ENCODE measurements at regions not wholly inside any gene's neighbourhood (a gene's known extent, or its start where the extent isn't known, plus 50 kb on each side); places are given as distances from the start of the nearest gene placed in this dataset.

DNA sequence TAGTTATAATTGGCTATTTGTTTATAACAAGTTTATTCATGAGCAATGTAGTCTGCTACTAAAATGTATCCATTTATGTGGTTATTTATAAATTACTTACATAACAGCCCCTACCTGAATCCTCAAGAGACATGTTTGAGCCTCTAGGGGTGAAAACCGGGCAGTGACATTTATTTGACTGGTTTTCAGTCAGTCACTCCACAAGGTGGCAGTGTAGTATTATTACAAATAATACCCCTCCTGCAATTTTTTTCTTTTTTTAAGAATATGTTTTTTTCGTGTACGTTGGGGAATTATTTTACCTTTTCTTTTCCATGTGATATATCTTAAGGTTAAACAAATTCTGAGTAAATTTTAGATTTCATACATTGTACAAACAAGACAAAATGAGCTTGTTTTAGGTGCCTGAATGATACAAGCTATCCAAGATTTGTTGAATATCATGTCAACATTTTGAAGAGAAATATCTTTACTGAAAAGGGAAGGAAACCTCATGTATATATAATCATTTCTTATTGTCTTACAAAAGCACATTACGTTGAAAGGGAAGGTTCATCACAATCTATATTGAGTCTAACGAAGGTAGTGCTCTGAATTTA is 598.7 kb upstream of the TECRL start:
- ChIA-PET CTCF (interaction anchor here (0.6 to 1.6 kb wide), 3 partner anchors 10 to 1053 kb away, joined by 3 to 6 read pairs (median 3); no protein-coding TSS in a partner anchor), POLR2A (no interaction called here)
- Mint-ChIP-seq H3K9me3 (no peaks in the 10 kb centered on the region), H3K27me3 (ENCODE audit: low read depth) (no peaks in the 10 kb centered on the region), H3K4me1 (peaks cover 7% of the 10 kb centered on the region), H3K36me3 (no peaks in the 10 kb centered on the region), H3K4me3 (no peak overlapping the region), H3K27ac (no peak overlapping the region)
- ATAC-seq (peak; percentile 34; the same call in 1 of the 2 replicates), DNase-seq (ENCODE audit: low spot score) (peak; percentile 23)
- no peak for TF ChIP-seq ETV6 (CRISPR knock-in tag; IDR thresholded peaks at IDR 0.05)
- TF ChIP-seq, protein P1, sequence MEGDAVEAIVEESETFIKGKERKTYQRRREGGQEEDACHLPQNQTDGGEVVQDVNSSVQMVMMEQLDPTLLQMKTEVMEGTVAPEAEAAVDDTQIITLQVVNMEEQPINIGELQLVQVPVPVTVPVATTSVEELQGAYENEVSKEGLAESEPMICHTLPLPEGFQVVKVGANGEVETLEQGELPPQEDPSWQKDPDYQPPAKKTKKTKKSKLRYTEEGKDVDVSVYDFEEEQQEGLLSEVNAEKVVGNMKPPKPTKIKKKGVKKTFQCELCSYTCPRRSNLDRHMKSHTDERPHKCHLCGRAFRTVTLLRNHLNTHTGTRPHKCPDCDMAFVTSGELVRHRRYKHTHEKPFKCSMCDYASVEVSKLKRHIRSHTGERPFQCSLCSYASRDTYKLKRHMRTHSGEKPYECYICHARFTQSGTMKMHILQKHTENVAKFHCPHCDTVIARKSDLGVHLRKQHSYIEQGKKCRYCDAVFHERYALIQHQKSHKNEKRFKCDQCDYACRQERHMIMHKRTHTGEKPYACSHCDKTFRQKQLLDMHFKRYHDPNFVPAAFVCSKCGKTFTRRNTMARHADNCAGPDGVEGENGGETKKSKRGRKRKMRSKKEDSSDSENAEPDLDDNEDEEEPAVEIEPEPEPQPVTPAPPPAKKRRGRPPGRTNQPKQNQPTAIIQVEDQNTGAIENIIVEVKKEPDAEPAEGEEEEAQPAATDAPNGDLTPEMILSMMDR (IDR thresholded peaks at IDR 0.05) = peak; percentile 65
- TF ChIP-seq ZNF416 (CRISPR knock-in tag; IDR thresholded peaks at IDR 0.05) = no peak

DNA sequence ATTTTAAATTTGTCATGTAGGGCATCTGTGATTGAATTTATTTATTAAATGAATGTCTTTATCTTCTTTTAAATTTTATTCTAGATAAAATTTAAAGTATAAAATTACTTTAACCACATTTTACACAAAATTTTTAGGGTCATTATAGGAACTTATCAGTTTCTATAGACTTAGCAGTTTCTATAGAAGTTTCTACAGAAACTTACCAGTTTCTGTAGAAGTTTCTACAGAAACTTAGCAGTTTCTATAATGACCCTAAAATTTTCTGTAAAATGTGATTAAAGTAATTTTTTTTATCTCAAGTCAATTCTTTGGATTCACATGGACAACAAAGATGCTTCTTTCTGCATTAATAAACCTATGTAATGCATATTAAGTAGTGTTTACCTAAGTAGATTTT is 565.9 kb upstream of the TECRL start:
- ATAC-seq = no peak
- H3K4me1 Mint-ChIP-seq = no peaks in the 10 kb centered on the region
- no peak overlapping the region for H3K27ac Mint-ChIP-seq
- no peak overlapping the region for H3K4me3 Mint-ChIP-seq
- TF ChIP-seq CREM (CRISPR knock-in tag; IDR thresholded peaks at IDR 0.05) (no peak), HMGA2 (CRISPR knock-in tag; IDR thresholded peaks at IDR 0.05) (no peak), GRHL2 (CRISPR knock-in tag; IDR thresholded peaks at IDR 0.05; ENCODE audit: insufficient replicate concordance, severe bottlenecking) (no peak), CBFB (CRISPR knock-in tag; IDR thresholded peaks at IDR 0.05; ENCODE audit: low read depth) (no peak), JAZF1 (CRISPR knock-in tag; IDR thresholded peaks at IDR 0.05) (no peak), ELF4 (CRISPR knock-in tag; IDR thresholded peaks at IDR 0.05; ENCODE audit: low read depth) (no peak), ETV6 (CRISPR knock-in tag; IDR thresholded peaks at IDR 0.05) (no peak)
- TF ChIP-seq, protein P2, sequence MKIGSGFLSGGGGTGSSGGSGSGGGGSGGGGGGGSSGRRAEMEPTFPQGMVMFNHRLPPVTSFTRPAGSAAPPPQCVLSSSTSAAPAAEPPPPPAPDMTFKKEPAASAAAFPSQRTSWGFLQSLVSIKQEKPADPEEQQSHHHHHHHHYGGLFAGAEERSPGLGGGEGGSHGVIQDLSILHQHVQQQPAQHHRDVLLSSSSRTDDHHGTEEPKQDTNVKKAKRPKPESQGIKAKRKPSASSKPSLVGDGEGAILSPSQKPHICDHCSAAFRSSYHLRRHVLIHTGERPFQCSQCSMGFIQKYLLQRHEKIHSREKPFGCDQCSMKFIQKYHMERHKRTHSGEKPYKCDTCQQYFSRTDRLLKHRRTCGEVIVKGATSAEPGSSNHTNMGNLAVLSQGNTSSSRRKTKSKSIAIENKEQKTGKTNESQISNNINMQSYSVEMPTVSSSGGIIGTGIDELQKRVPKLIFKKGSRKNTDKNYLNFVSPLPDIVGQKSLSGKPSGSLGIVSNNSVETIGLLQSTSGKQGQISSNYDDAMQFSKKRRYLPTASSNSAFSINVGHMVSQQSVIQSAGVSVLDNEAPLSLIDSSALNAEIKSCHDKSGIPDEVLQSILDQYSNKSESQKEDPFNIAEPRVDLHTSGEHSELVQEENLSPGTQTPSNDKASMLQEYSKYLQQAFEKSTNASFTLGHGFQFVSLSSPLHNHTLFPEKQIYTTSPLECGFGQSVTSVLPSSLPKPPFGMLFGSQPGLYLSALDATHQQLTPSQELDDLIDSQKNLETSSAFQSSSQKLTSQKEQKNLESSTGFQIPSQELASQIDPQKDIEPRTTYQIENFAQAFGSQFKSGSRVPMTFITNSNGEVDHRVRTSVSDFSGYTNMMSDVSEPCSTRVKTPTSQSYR (CRISPR knock-in tag; IDR thresholded peaks at IDR 0.05) = no peak
- TF ChIP-seq, protein P3, sequence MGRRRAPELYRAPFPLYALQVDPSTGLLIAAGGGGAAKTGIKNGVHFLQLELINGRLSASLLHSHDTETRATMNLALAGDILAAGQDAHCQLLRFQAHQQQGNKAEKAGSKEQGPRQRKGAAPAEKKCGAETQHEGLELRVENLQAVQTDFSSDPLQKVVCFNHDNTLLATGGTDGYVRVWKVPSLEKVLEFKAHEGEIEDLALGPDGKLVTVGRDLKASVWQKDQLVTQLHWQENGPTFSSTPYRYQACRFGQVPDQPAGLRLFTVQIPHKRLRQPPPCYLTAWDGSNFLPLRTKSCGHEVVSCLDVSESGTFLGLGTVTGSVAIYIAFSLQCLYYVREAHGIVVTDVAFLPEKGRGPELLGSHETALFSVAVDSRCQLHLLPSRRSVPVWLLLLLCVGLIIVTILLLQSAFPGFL (CRISPR knock-in tag; IDR thresholded peaks at IDR 0.05; ENCODE audit: borderline replicate concordance) = no peak
- H3K36me3 Mint-ChIP-seq = peaks cover 5% of the 10 kb centered on the region
- no peak for DNase-seq (ENCODE audit: low spot score)
- peaks cover 13% of the 10 kb centered on the region for H3K9me3 Mint-ChIP-seq
- H3K27me3 Mint-ChIP-seq (ENCODE audit: low read depth) = no peaks in the 10 kb centered on the region
- POLR2A ChIA-PET = no interaction called here
- CTCF ChIA-PET = no interaction called here

DNA sequence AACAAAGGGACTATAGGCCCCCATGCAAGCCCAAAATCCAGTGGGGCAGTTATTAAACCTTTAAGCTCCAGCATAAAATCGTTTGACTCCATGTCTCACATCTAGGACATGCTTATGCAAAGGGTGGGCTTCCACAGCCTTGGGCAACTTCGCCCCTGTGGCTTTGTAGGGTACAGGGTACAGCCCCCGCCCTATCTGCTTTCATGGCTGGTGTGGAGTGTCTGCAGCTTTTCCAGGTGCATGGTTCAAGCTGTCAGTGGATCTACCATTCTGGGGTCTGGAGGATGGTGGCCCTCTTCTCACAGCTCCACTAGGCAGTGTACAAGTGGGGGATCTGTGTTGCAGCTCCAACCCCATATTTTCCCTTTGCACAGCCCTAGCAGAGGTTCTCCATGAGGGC is 559.8 kb upstream of the TECRL start:
- no peak overlapping the region for H3K27ac Mint-ChIP-seq
- peaks cover 44% of the 10 kb centered on the region for H3K9me3 Mint-ChIP-seq
- DNase-seq (ENCODE audit: low spot score) (no peak), ATAC-seq (no peak)
- POLR2A ChIA-PET = no interaction called here
- no peaks in the 10 kb centered on the region for H3K27me3 Mint-ChIP-seq (ENCODE audit: low read depth)
- CTCF ChIA-PET = no interaction called here
- no peaks in the 10 kb centered on the region for H3K4me1 Mint-ChIP-seq
- peaks cover 29% of the 10 kb centered on the region for H3K36me3 Mint-ChIP-seq
- no peak overlapping the region for H3K4me3 Mint-ChIP-seq
- TF ChIP-seq NFATC4 (CRISPR knock-in tag; IDR thresholded peaks at IDR 0.05) (no peak), MYBL2 (CRISPR knock-in tag; IDR thresholded peaks at IDR 0.05) (no peak), ESRRA (CRISPR knock-in tag; IDR thresholded peaks at IDR 0.05; ENCODE audit: borderline replicate concordance) (no peak), CREM (CRISPR knock-in tag; IDR thresholded peaks at IDR 0.05) (no peak), ATF1 (CRISPR knock-in tag; IDR thresholded peaks at IDR 0.05) (no peak), SOX15 (CRISPR knock-in tag; IDR thresholded peaks at IDR 0.05) (no peak)
- TF ChIP-seq, protein P4, sequence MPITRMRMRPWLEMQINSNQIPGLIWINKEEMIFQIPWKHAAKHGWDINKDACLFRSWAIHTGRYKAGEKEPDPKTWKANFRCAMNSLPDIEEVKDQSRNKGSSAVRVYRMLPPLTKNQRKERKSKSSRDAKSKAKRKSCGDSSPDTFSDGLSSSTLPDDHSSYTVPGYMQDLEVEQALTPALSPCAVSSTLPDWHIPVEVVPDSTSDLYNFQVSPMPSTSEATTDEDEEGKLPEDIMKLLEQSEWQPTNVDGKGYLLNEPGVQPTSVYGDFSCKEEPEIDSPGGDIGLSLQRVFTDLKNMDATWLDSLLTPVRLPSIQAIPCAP (CRISPR knock-in tag; IDR thresholded peaks at IDR 0.05) = no peak
- TF ChIP-seq, protein P5, sequence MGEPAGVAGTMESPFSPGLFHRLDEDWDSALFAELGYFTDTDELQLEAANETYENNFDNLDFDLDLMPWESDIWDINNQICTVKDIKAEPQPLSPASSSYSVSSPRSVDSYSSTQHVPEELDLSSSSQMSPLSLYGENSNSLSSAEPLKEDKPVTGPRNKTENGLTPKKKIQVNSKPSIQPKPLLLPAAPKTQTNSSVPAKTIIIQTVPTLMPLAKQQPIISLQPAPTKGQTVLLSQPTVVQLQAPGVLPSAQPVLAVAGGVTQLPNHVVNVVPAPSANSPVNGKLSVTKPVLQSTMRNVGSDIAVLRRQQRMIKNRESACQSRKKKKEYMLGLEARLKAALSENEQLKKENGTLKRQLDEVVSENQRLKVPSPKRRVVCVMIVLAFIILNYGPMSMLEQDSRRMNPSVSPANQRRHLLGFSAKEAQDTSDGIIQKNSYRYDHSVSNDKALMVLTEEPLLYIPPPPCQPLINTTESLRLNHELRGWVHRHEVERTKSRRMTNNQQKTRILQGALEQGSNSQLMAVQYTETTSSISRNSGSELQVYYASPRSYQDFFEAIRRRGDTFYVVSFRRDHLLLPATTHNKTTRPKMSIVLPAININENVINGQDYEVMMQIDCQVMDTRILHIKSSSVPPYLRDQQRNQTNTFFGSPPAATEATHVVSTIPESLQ (CRISPR knock-in tag; IDR thresholded peaks at IDR 0.05) = no peak
- TF ChIP-seq, protein P6, sequence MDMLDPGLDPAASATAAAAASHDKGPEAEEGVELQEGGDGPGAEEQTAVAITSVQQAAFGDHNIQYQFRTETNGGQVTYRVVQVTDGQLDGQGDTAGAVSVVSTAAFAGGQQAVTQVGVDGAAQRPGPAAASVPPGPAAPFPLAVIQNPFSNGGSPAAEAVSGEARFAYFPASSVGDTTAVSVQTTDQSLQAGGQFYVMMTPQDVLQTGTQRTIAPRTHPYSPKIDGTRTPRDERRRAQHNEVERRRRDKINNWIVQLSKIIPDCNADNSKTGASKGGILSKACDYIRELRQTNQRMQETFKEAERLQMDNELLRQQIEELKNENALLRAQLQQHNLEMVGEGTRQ (CRISPR knock-in tag; IDR thresholded peaks at IDR 0.05) = no peak
- TF ChIP-seq, protein P3 (CRISPR knock-in tag; IDR thresholded peaks at IDR 0.05; ENCODE audit: borderline replicate concordance) = no peak
